SK-N-SH (cell line): ENCODE measurements at regions not wholly inside any gene's neighbourhood (a gene's known extent, or its start where the extent isn't known, plus 50 kb on each side); places are given as distances from the start of the nearest gene placed in this dataset.

Experiments
- CTCF ChIA-PET: fragments of 300-600, 350-600 bp; formaldehyde crosslinking; extraction: SDS; loops from one replicate; lab custom pipeline; 2021; lab: Yijun Ruan, JAX
- POLR2A ChIA-PET: fragments of 350-600 bp; sonication (Branson Sonifier 250); formaldehyde crosslinking; extraction: SDS; loops from one replicate; lab custom pipeline; 2020; ENCODE audit warnings: antibody characterized with exemption, inconsistent platforms; lab: Yijun Ruan, JAX
- DNase-seq: peaks from one replicate; pipeline ENCODE4 v3.0.0; 2012
- H2AFZ ChIP-seq: fragments of 200-600 bp; sonication (generic); 2 replicates; pipeline ENCODE4 v1.8.1; 2016; ENCODE audit warnings: antibody characterized with exemption, mild to moderate bottlenecking, low read depth
- H3F3A ChIP-seq: fragments of 200-600 bp; sonication (generic); replicated peaks from 2 replicates; pipeline ENCODE3; 2016; ENCODE audit warnings: antibody characterized with exemption, mild to moderate bottlenecking; ENCODE audit not compliant: insufficient read depth
- H3K27ac ChIP-seq, 2 experiments: fragments of 200-500 bp in 1 of 2; fragments of 200-600 bp in 1 of 2; sonication (Bioruptor generic) in 1 of 2; sonication (generic), shearing (Covaris generic) in 1 of 2; 2 replicates each; pipeline versions ENCODE4 v1.5.1 to v1.6.1; 2014 to 2016; ENCODE audit warnings: low read depth in 2 of 2, inconsistent platforms in 1 of 2, low read length in 1 of 2, mild to moderate bottlenecking in 1 of 2, mixed read lengths in 1 of 2
- H3K27me3 ChIP-seq: fragments of 200-600 bp; sonication (generic), shearing (Covaris generic); 2 replicates; pipeline ENCODE4 v1.6.1; 2016; ENCODE audit warnings: mixed run types; ENCODE audit not compliant: insufficient read depth
- H3K36me3 ChIP-seq, 2 experiments: fragments of 200-500 bp in 1 of 2; fragments of 200-600 bp in 1 of 2; sonication (Bioruptor generic) in 1 of 2; sonication (generic) in 1 of 2; replicated peaks in 1 of 2; 2 replicates each; pipeline versions ENCODE3 to v1.5.1; 2014 to 2016; ENCODE audit warnings: low read length in 1 of 2, mild to moderate bottlenecking in 1 of 2; ENCODE audit not compliant: insufficient read depth in 2 of 2, control insufficient read depth in 1 of 2
- H3K4me1 ChIP-seq, 2 experiments: fragments of 200-500 bp in 1 of 2; fragments of 200-600 bp in 1 of 2; sonication (Bioruptor generic) in 1 of 2; sonication (generic), shearing (Covaris generic) in 1 of 2; 2 replicates each; pipeline versions ENCODE4 v1.5.1 to v1.6.1; 2014 to 2016; ENCODE audit warnings: low read depth in 1 of 2, low read length in 1 of 2, mixed run types in 1 of 2; ENCODE audit not compliant: insufficient read depth in 2 of 2, control insufficient read depth in 1 of 2
- H3K4me2 ChIP-seq: fragments of 200-600 bp; sonication (generic), shearing (Covaris generic); 2 replicates; pipeline ENCODE4 v1.6.1; 2017; ENCODE audit warnings: mixed run types
- H3K4me3 ChIP-seq, 2 experiments: fragments of 200-500 bp in 1 of 2; fragments of 200-600 bp in 1 of 2; sonication (Bioruptor generic) in 1 of 2; sonication (generic), shearing (Covaris generic) in 1 of 2; 2 replicates each; pipeline versions ENCODE4 v1.5.1 to v1.8.1; 2014 to 2016; ENCODE audit warnings: low read depth in 2 of 2, inconsistent platforms in 1 of 2, low read length in 1 of 2, mild to moderate bottlenecking in 1 of 2, mixed read lengths in 1 of 2, moderate library complexity in 1 of 2
- H3K79me2 ChIP-seq: fragments of 200-600 bp; sonication (generic); 2 replicates; pipeline ENCODE4 v1.8.1; 2017; ENCODE audit warnings: mild to moderate bottlenecking; ENCODE audit not compliant: insufficient read depth
- H3K9ac ChIP-seq: fragments of 200-600 bp; sonication (generic); 2 replicates; pipeline ENCODE4 v1.6.1; 2017; ENCODE audit warnings: mixed run types
- H3K9me2 ChIP-seq: fragments of 200-600 bp; sonication (generic); 2 replicates; pipeline ENCODE4 v1.6.1; 2017; ENCODE audit warnings: mixed run types
- H3K9me3 ChIP-seq: fragments of 200-600 bp; sonication (generic); 2 replicates; pipeline ENCODE4 v1.6.1; 2017; ENCODE audit warnings: mixed run types, mild to moderate bottlenecking, moderate library complexity
- H4K20me1 ChIP-seq: fragments of 200-600 bp; sonication (generic); 2 replicates; pipeline ENCODE4 v1.6.1; 2017; ENCODE audit warnings: mild to moderate bottlenecking, mixed run types; ENCODE audit not compliant: insufficient read depth
- EP300 ChIP-seq, 2 experiments: IDR thresholded peaks; 2 replicates each; pipeline versions ENCODE4 v1.4.0 to v1.6.1; 2012; ENCODE audit warnings: borderline replicate concordance in 1 of 2, low read depth in 1 of 2, low read length in 1 of 2
- EZH2phosphoT487 ChIP-seq: fragments of 200-600 bp; sonication (generic); IDR thresholded peaks from 2 replicates; pipeline ENCODE4 v1.6.1; 2017; ENCODE audit warnings: low read depth, mixed run types, mild to moderate bottlenecking, antibody characterized with exemption, moderate library complexity, borderline replicate concordance
- GABPA ChIP-seq: IDR thresholded peaks from 2 replicates; pipeline ENCODE4 v1.4.0; 2012; ENCODE audit warnings: low read depth, mild to moderate bottlenecking
- IRF3 ChIP-seq: fragments of 150-350 bp; IDR thresholded peaks from 2 replicates; pipeline ENCODE4 v1.6.1; 2016; ENCODE audit warnings: mild to moderate bottlenecking, low read depth, low read length
- JUND ChIP-seq: IDR thresholded peaks from 2 replicates; pipeline ENCODE4 v1.4.0; 2012
- MAX ChIP-seq: IDR thresholded peaks from 2 replicates; pipeline ENCODE4 v1.4.0; 2012; ENCODE audit warnings: low read depth
- MEF2A ChIP-seq: IDR thresholded peaks from 2 replicates; pipeline ENCODE4 v1.4.0; 2012; ENCODE audit warnings: low read depth, borderline replicate concordance
- POLR2AphosphoS5 ChIP-seq: IDR thresholded peaks from 2 replicates; pipeline ENCODE4 v1.6.1; 2012; ENCODE audit warnings: low read depth, low read length
- RCOR1 ChIP-seq: fragments of 150-350 bp; IDR thresholded peaks from 2 replicates; pipeline ENCODE4 v1.6.1; 2017; ENCODE audit warnings: antibody characterized with exemption, low read length
- RXRA ChIP-seq: IDR thresholded peaks from 2 replicates; pipeline ENCODE4 v1.4.0; 2012; ENCODE audit warnings: low read depth, mild to moderate bottlenecking, borderline replicate concordance
- SIN3A ChIP-seq: IDR thresholded peaks from 2 replicates; pipeline ENCODE4 v1.6.1; 2012; ENCODE audit warnings: low read depth, mild to moderate bottlenecking, low read length, moderate library complexity, borderline replicate concordance
- SMC3 ChIP-seq: IDR thresholded peaks from 2 replicates; pipeline ENCODE4 v1.6.1; 2012; ENCODE audit warnings: low read depth, low read length, improper control_type of control experiment
- TAF1 ChIP-seq: IDR thresholded peaks from 2 replicates; pipeline ENCODE4 v1.6.1; 2012; ENCODE audit warnings: low read depth, mild to moderate bottlenecking, low read length, moderate library complexity, borderline replicate concordance
- TCF12 ChIP-seq: IDR thresholded peaks from 2 replicates; pipeline ENCODE4 v1.4.0; 2012
- TEAD4 ChIP-seq: IDR thresholded peaks from 2 replicates; pipeline ENCODE4 v1.4.0; 2012; ENCODE audit warnings: mild to moderate bottlenecking, borderline replicate concordance; ENCODE audit not compliant: insufficient read depth
- ZBTB33 ChIP-seq: IDR thresholded peaks from 2 replicates; pipeline ENCODE4 v1.4.0; 2012; ENCODE audit warnings: low read depth, borderline replicate concordance
- WGBS: methylation state at CpG from one replicate; pipeline ENCODE4 v1.1.6; 2017; ENCODE audit warnings: low lambda C conversion rate; 5-methylcytosine and 5-hydroxymethylcytosine counted together

- TF ChIP-seq IRF3 (no peak), TEAD4 (no peak), POLR2AphosphoS5 (no peak), ZBTB33 (no peak), RXRA (no peak), SMC3 (no peak), GABPA (no peak)
These were observed 728.1 kb downstream of the BRD1 start (continued) for GRCh38 chr22:49099496-49100124.

GRCh38 chr22:49099089-49099488 is 728.6 kb downstream of the BRD1 start:
- no peaks in the 10 kb centered on the region for H3K79me2 ChIP-seq
- WGBS: 64% methylated on average over 14 of the region's 14 CpGs
- H3K27me3 ChIP-seq: peaks cover 5% of the 10 kb centered on the region; the same call in 1 of the 2 replicates
- no peak for DNase-seq
- H3K9ac ChIP-seq: no peak overlapping the region
- no peak overlapping the region for H3K4me3 ChIP-seq
- peaks cover 0 to 15% of the 10 kb centered on the region in 2 experiments; a peak in 1 of 4 replicates for H3K4me1 ChIP-seq
- no peaks in the 10 kb centered on the region for H3K36me3 ChIP-seq
- TF ChIP-seq RCOR1 (no peak), EP300 (IDR thresholded peaks at IDR 0.05; ENCODE audit: borderline replicate concordance in 1 of 2, low read depth in 1 of 2, low read length in 1 of 2) (no peak), TCF12 (no peak), IRF3 (no peak), GABPA (no peak), SIN3A (no peak), MEF2A (no peak), JUND (no peak), MAX (no peak), POLR2AphosphoS5 (no peak), SMC3 (no peak), EZH2phosphoT487 (no peak), TAF1 (no peak)
- H3F3A ChIP-seq: no peaks in the 10 kb centered on the region
- no peak overlapping the region for H2AFZ ChIP-seq
- no peaks in the 10 kb centered on the region for H3K9me2 ChIP-seq
- H4K20me1 ChIP-seq: no peaks in the 10 kb centered on the region
- CTCF ChIA-PET: no interaction called here
- no peaks in the 10 kb centered on the region for H3K9me3 ChIP-seq
- POLR2A ChIA-PET: no interaction called here
- H3K4me2 ChIP-seq: no peak overlapping the region
- H3K27ac ChIP-seq: no peak overlapping the region
